WI38 (cell line): ENCODE measurements at regions not wholly inside any gene's neighbourhood (a gene's known extent, or its start where the extent isn't known, plus 50 kb on each side); places are given as distances from the start of the nearest gene placed in this dataset.

Experiments used
- H3K4me3 ChIP-seq: 2 replicates; pipeline ENCODE4 v1.5.1; 2011; ENCODE audit warnings: low read depth, mild to moderate bottlenecking, control low read depth, low read length
- CTCF ChIP-seq: IDR thresholded peaks from 2 replicates; pipeline ENCODE4 v1.5.1; 2012; ENCODE audit warnings: low read depth, mild to moderate bottlenecking, control low read depth, low read length

GRCh38 chr5:96329289-96329688 lies 103.8 kb downstream of the PCSK1 start:
- TF ChIP-seq CTCF: no peak
- H3K4me3 ChIP-seq: no peak overlapping the region

- TF ChIP-seq CTCF: no peak
- no peak overlapping the region for H3K4me3 ChIP-seq
Observed at GRCh38 chr5:96327722-96328121, 105.3 kb downstream of the PCSK1 start.

- no peak for TF ChIP-seq CTCF
- H3K4me3 ChIP-seq: no peak overlapping the region
Observed at GRCh38 chr5:96326902-96327301, 106.1 kb downstream of the PCSK1 start.

GRCh38 chr5:96324708-96325107 lies 108.3 kb downstream of the PCSK1 start:
- TF ChIP-seq CTCF: no peak

GRCh38 chr5:96322865-96323264 lies 110.2 kb downstream of the PCSK1 start:
- no peak for TF ChIP-seq CTCF

More at GRCh38 chr5:96324708-96325107, 108.3 kb downstream of the PCSK1 start:
- H3K4me3 ChIP-seq: no peak overlapping the region

GRCh38 chr5:96322217-96322616 lies 110.8 kb downstream of the PCSK1 start:
- no peak for TF ChIP-seq CTCF
- H3K4me3 ChIP-seq: no peak overlapping the region

More at GRCh38 chr5:96322865-96323264, 110.2 kb downstream of the PCSK1 start:
- H3K4me3 ChIP-seq: no peak overlapping the region

GRCh38 chr5:96321345-96321744 lies 111.7 kb downstream of the PCSK1 start:
- no peak for TF ChIP-seq CTCF
- no peak overlapping the region for H3K4me3 ChIP-seq
